ENCODE measurements at regions not wholly inside any gene's neighbourhood (a gene's known extent, or its start where the extent isn't known, plus 50 kb on each side); places are given as distances from the start of the nearest gene placed in this dataset.
"Not testable (repeated sequence)": the region's sequence is repeated elsewhere in the genome, so short reads cannot be mapped to it uniquely, and the experiment has no call there.

DNA sequence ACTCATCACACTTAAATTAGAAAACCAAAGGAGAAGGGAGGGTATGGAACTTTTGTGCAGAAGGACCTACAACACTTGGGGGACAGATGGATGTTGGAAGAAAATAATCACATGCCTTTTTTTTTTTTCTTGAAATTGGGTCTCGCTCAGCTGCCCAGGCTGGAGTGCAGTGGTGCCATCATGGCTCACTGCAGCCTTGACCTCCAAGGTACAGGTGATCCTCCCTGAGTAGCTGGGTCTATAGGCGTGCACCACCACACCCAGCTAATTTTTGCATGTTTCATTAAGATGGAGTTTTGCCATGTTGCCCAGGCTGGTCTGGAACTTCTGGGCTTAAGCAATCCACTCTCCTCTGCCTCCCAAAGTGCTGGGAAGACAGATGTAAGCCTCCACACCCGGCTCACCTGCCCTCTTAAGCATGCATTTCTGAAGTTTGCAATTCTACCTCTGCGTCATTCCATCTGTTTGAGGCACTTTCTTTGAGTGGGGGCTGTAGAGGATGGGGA lies 370.8 kb upstream of the JARID2 start:
- DNase-seq: no peak

DNA sequence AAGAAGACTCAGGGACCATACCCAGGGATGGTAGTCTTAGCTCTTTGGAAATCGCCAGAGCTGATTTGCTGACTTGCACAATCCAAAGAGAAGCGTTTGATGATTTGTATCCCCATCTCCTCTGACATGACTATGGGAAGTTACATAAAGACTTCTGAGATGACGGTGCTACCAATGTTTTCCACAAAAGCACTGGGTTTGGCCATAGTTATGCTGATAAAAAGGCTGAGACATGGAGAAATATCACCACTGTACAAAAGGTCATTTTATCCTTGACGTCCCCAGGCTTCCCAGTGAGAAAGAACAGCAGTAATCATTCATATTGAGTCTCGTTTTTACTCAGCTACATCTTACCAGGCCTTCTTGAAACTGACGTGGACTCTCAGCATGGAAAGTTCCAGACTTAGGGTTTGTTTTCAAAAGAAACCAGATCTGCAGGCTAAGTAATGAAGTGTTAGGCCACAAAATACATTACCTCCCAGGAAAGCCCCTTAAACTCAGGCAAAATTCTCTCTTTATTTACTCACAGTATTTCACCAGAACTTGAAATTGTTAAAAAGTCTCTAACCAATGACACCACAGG lies 370.3 kb upstream of the JARID2 start:
- DNase-seq: no peak

- DNase-seq: no peak
Observed at GRCh38 chr6:14876778-14877613, 368.9 kb upstream of the JARID2 start.

DNA sequence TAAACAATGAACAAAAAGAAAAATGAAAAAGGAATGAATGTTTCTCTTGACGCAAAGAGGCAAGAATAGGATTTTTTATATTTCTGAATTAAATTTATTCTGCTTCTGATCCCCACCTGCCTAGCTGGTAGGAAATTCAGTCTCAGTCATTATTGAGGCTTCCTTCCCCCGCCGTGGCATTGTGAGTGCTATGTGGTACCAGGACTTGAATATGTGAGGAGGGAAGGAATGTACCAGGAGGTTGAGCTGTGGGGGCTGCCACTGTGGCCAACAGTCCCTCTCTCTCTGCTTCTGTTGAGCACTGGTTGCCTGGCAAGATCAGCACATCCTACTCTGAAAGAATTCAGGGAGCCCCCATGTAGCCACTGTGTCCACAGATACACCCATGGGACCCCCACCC lies 368.1 kb upstream of the JARID2 start:
- no peak for DNase-seq

- DNase-seq: no peak
Observed at GRCh38 chr6:14880052-14880451, 365.8 kb upstream of the JARID2 start.

GRCh38 chr6:14880677-14881076 lies 365.2 kb upstream of the JARID2 start:
- no peak for DNase-seq

- no peak for DNase-seq
Observed at GRCh38 chr6:14881398-14881797, 364.5 kb upstream of the JARID2 start.

GRCh38 chr6:14882394-14883026 lies 363.4 kb upstream of the JARID2 start:
- DNase-seq: no peak

DNA sequence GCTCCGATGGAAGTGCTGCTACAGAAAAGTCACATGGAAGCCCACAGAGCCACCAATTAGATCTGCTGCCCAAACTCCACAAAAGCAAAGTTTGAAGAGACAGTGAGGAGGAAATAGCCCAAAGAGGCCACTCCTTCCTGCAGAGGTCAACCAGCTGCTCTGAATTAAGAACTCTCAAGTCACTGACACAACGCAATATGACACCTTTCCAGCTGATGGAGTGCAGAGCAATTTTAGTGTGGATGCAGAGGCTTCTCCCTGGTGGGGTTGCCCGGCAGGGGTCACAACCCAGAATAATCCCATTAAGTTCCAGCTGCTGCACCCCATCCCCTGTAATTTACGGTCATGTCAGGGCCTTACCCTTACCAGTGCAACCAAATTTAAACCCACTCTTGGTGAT lies 361.9 kb upstream of the JARID2 start:
- no peak for DNase-seq

- no peak for DNase-seq
Observed at GRCh38 chr6:14885498-14885897, 360.4 kb upstream of the JARID2 start.

- no peak for DNase-seq
Observed at GRCh38 chr6:14887181-14887580, 358.7 kb upstream of the JARID2 start.

DNA sequence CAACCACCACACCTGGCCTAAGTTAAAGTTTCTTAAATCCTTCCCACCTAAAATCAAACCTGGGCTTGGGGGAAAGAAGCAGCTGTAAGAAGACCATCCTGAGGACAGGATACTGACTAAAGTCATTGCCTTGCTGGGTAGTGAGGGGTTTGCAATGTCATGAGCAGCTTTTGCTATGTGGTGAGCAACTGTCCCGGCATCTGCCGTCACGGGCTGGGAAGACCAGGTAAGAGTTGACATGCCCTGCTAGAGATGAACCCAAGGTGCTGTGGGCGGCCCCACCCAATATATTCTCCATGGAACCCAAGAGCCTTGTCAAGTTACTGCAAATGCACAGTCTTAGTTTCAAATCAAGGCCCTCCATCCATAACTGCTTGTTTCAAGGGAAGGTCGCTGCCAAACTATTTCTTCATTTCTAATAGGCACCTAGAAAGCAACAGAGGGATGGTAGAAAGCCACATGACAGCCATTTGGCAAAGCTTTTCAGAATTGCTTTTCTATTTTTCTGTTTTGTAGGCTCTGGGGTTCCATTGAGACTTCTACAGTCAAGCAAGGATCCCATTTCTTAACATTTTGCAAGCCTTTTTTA lies 357.8 kb upstream of the JARID2 start:
- no peak for DNase-seq

- DNase-seq: no peak
Observed at GRCh38 chr6:14888575-14889000, 357.3 kb upstream of the JARID2 start.

- DNase-seq: no peak
Observed at GRCh38 chr6:14889188-14889587, 356.7 kb upstream of the JARID2 start.

DNA sequence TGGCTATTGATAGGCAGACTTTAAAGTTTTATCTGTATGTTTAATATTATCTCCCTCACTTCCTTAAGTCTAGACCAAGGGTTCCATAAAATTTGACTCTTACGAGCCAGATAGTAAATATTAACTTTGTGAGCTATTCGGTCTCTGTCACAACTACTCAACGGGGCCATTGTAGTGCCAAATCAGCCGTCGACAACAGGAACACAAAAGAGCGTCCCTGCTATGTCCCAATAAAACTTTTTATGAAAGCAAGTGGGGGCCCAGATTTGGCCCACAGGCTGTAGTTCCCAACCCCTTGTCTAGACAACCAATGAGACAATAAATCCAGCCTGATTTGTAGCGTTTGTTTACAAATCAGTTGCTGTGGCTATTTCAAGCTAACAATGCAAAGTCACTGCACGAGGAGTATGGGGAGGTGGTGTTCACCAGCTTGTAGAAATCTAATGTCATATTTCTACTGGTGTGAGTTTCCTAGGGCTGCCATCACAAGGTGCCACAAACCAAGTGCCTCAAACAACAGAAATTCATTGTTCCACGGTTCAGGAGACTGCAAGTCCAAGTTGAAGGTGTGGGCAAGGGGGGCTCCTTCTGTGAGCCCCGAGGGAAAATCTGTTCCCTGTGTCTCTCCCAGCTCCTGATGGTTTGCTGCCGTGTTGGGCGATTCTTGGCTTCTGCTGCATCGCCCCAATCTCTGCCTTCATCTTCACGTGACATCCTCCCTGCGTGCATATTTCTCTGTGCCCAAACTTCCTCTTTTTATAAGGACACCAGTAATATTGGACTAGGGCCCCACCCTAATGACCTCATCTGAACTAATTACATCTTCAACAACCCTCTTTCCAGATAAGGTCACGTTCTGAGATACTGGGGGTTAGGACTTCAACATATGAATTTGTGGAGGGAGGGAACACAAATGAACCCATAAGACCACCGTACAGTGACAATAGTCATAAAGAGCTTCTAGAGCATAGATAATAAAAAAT lies 356.0 kb upstream of the JARID2 start:
- no peak for DNase-seq

DNA sequence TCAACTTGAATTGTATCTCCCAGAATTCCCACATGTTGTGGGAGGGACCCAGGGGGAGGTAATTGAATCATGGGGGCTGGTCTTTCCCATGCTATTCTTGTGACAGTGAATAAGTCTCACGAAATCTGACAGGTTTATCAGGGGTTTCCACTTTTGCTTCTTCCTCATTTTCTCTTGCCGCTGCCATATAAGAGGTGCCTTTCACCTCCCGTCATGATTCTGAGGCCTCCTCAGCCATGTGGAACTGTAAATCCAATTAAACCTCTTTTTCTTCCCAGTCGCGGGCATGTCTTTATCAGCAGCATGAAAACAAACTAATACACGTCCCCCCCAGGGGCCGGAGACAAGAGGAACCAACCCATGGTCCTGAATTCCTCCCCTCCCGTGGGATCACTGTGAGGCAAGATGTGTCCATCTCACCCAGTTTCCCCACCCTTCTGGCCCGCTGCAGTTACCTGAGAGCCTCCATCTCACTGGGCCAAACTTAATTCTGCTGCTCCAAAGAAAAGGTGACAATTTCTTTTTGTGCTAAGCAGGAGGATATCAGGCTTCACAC lies 354.0 kb upstream of the JARID2 start:
- DNase-seq: not testable (repeated sequence)

- DNase-seq: no peak
Observed at GRCh38 chr6:14894105-14894504, 351.8 kb upstream of the JARID2 start.

GRCh38 chr6:14896475-14896874 lies 349.4 kb upstream of the JARID2 start:
- DNase-seq: no peak

DNA sequence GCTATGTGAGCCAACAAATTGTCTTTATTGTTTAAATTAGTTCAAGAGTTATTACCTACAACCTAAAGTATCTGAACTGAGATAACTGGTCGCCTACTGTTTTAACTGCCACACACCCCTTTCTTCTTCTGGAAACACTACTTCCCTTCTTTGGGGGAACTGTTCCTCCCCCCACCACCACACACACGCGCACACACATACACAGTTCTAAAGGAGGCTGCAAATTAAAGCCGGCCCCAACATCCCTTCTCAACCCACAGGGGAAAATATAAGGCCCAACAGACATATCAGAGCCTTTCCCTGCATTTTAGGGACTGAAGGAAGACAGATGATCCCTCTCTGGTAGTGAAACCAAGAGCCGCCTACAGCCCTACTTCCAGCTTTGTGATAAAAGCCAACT lies 348.0 kb upstream of the JARID2 start:
- DNase-seq: no peak

DNA sequence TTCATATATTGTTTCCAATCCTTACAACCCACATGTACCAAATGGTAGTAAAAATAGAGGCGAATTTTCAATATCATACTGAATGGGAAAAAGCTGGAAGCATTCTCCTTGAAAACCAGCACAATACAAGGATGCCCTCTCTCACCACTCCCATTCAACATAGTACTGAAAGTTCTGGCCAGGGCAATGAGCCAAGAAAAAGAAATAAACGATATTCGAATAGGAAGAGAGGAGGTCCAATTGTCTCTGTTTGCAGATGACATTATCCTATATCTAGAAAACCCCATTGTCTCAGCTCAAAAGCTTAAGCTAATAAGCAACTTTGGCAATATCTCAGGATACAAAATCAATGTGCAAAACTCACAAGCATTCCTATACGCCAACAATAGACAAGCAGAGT lies 346.4 kb upstream of the JARID2 start:
- DNase-seq: not testable (repeated sequence)

- no peak for DNase-seq
Observed at GRCh38 chr6:14900919-14901318, 344.9 kb upstream of the JARID2 start.

All from NCI-H187 (cell line).